ENCODE measurements at regions not wholly inside any gene's neighbourhood (a gene's known extent, or its start where the extent isn't known, plus 50 kb on each side); places are given as distances from the start of the nearest gene placed in this dataset.

DNA sequence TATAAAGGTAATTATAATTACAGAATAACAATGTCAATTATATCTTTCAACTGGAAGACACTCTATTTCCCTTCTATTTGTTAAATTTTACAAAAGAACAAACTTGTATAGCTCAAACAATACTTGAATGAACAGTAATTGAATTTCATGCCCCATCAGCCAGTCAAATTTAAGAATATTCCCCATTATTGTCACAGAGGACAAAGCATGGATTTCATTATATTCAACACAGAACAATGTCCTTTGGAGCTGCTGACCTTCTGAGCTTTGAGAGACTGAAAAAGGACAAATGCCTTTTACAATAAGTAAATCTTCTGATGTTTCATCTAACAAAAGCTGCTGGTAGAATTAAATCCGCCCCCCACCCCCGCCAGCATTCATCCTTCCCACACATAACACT is 187.5 kb upstream of the MC4R start:
- no peaks in the 10 kb centered on the region for H3K9me3 ChIP-seq (replicated peaks; ENCODE audit: insufficient read depth, low read length)
- no peak overlapping the region for H3K4me2 ChIP-seq (ENCODE audit: low read depth, low read length)
- no peak overlapping the region for H3K27ac ChIP-seq (ENCODE audit: low read length)
- no peaks in the 10 kb centered on the region for H4K20me1 ChIP-seq (ENCODE audit: insufficient read depth, low read length)
- H3F3A ChIP-seq (ENCODE audit: insufficient read depth, low read length): no peaks in the 10 kb centered on the region
- no peak overlapping the region for H3K9ac ChIP-seq (ENCODE audit: low read length)
- no peak for DNase-seq
- H3K27me3 ChIP-seq (replicated peaks; ENCODE audit: insufficient read depth, low read length): no peaks in the 10 kb centered on the region
- no peaks in the 10 kb centered on the region for H3K36me3 ChIP-seq (replicated peaks; ENCODE audit: insufficient read depth, low read length)
- no peak overlapping the region for H3K4me3 ChIP-seq (ENCODE audit: low read length)
- no peaks in the 10 kb centered on the region for H3K79me2 ChIP-seq (ENCODE audit: low read length)
- TF ChIP-seq, protein P1, sequence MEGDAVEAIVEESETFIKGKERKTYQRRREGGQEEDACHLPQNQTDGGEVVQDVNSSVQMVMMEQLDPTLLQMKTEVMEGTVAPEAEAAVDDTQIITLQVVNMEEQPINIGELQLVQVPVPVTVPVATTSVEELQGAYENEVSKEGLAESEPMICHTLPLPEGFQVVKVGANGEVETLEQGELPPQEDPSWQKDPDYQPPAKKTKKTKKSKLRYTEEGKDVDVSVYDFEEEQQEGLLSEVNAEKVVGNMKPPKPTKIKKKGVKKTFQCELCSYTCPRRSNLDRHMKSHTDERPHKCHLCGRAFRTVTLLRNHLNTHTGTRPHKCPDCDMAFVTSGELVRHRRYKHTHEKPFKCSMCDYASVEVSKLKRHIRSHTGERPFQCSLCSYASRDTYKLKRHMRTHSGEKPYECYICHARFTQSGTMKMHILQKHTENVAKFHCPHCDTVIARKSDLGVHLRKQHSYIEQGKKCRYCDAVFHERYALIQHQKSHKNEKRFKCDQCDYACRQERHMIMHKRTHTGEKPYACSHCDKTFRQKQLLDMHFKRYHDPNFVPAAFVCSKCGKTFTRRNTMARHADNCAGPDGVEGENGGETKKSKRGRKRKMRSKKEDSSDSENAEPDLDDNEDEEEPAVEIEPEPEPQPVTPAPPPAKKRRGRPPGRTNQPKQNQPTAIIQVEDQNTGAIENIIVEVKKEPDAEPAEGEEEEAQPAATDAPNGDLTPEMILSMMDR (IDR thresholded peaks at IDR 0.05; ENCODE audit: low read length): no peak
- no peak for TF ChIP-seq EZH2phosphoT487 (IDR thresholded peaks at IDR 0.05; ENCODE audit: low read length)
- no peak for TF ChIP-seq EZH2 (optimal IDR thresholded peaks at IDR 0.05; ENCODE audit: low read depth, low read length)
- H2AFZ ChIP-seq (ENCODE audit: low read length): no peak overlapping the region
- no peaks in the 10 kb centered on the region for H3K9me2 ChIP-seq (replicated peaks; ENCODE audit: insufficient read depth, low read length)
- peaks cover 9% of the 10 kb centered on the region for H3K4me1 ChIP-seq (ENCODE audit: low read length)

DNA sequence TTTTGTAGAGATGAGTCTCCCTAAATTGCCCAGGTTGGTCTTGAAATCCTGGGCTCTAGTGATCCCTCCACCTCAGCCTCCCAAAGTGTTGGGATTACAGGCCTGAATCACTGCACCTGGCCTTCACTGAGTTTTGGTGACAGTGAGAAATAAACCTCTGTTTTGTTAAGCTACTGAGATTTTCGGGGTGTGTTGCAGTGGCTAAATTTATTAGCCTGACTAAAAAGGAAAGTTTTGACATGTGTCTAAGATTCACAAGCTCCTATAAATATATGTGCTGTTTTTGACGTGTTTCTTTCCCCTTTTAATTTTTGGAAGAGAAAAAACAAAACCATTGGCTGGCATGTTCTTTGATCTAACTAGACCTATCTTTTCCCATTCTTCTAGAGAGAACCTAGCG is 190.5 kb upstream of the MC4R start:
- Histone ChIP-seq H3F3A (ENCODE audit: insufficient read depth, low read length) (no peaks in the 10 kb centered on the region), H3K27me3 (replicated peaks; ENCODE audit: insufficient read depth, low read length) (no peaks in the 10 kb centered on the region), H3K27ac (ENCODE audit: low read length) (no peak overlapping the region), H3K4me2 (ENCODE audit: low read depth, low read length) (no peak overlapping the region), H3K36me3 (replicated peaks; ENCODE audit: insufficient read depth, low read length) (no peaks in the 10 kb centered on the region), H3K9me2 (replicated peaks; ENCODE audit: insufficient read depth, low read length) (no peaks in the 10 kb centered on the region), H3K4me3 (ENCODE audit: low read length) (no peak overlapping the region), H3K4me1 (ENCODE audit: low read length) (no peaks in the 10 kb centered on the region), H3K9ac (ENCODE audit: low read length) (no peak overlapping the region), H2AFZ (ENCODE audit: low read length) (no peak overlapping the region), H3K9me3 (replicated peaks; ENCODE audit: insufficient read depth, low read length) (no peaks in the 10 kb centered on the region), H3K79me2 (ENCODE audit: low read length) (no peaks in the 10 kb centered on the region), H4K20me1 (ENCODE audit: insufficient read depth, low read length) (no peaks in the 10 kb centered on the region)
- no peak for DNase-seq
- TF ChIP-seq, protein P1 (IDR thresholded peaks at IDR 0.05; ENCODE audit: low read length): no peak
- TF ChIP-seq EZH2 (optimal IDR thresholded peaks at IDR 0.05; ENCODE audit: low read depth, low read length) (no peak), EZH2phosphoT487 (IDR thresholded peaks at IDR 0.05; ENCODE audit: low read length) (no peak)

DNA sequence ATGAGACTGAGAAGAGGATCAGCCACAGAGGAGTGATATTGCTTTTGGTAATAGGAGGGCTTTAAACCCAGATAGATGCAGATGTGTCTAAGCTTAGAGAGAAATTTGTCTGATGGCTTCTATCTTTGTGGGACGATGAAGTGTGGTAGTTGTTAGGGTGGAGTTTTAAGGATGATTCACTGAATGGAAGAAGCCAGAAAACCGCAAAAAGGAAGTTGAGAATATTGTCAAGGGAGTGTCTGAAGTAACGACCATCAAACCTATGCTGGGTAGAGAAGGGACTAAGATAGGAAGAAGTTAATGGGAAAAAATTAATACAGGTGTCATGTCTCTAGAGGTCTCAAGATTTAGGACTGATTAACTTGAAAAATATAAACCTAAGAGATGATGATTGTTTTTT is 195.6 kb upstream of the MC4R start:
- H3K79me2 ChIP-seq (ENCODE audit: low read length): no peaks in the 10 kb centered on the region
- DNase-seq: no peak
- no peaks in the 10 kb centered on the region for H3F3A ChIP-seq (ENCODE audit: insufficient read depth, low read length)
- no peak overlapping the region for H3K4me3 ChIP-seq (ENCODE audit: low read length)
- H3K4me1 ChIP-seq (ENCODE audit: low read length): no peaks in the 10 kb centered on the region
- no peak overlapping the region for H3K27ac ChIP-seq (ENCODE audit: low read length)
- TF ChIP-seq EZH2phosphoT487 (IDR thresholded peaks at IDR 0.05; ENCODE audit: low read length) (no peak), EZH2 (optimal IDR thresholded peaks at IDR 0.05; ENCODE audit: low read depth, low read length) (no peak)
- TF ChIP-seq, protein P1 (IDR thresholded peaks at IDR 0.05; ENCODE audit: low read length): no peak
- H3K9me3 ChIP-seq (replicated peaks; ENCODE audit: insufficient read depth, low read length): no peaks in the 10 kb centered on the region
- no peaks in the 10 kb centered on the region for H3K36me3 ChIP-seq (replicated peaks; ENCODE audit: insufficient read depth, low read length)
- H3K4me2 ChIP-seq (ENCODE audit: low read depth, low read length): no peak overlapping the region
- H4K20me1 ChIP-seq (ENCODE audit: insufficient read depth, low read length): no peaks in the 10 kb centered on the region
- no peak overlapping the region for H2AFZ ChIP-seq (ENCODE audit: low read length)
- H3K27me3 ChIP-seq (replicated peaks; ENCODE audit: insufficient read depth, low read length): no peaks in the 10 kb centered on the region
- no peak overlapping the region for H3K9ac ChIP-seq (ENCODE audit: low read length)
- H3K9me2 ChIP-seq (replicated peaks; ENCODE audit: insufficient read depth, low read length): no peaks in the 10 kb centered on the region
